ENCODE measurements at regions not wholly inside any gene's neighbourhood (a gene's known extent, or its start where the extent isn't known, plus 50 kb on each side); places are given as distances from the start of the nearest gene placed in this dataset.
A peak's percentile ranks its signal among the peaks of the same experiment; 100 is the strongest.

- FAIRE-seq (no peak), DNase-seq (ENCODE audit: low read depth, low spot score) (no peak)
- ChIA-PET POLR2A (no interaction called here), CTCF (no interaction called here)
- H3K4me2 ChIP-seq (ENCODE audit: insufficient read depth, low read length): no peak overlapping the region
- no peak overlapping the region for H3K9ac ChIP-seq (replicated peaks; ENCODE audit: extremely low read depth, insufficient read depth, low read length)
- dilution Hi-C loops (cut with MboI; ENCODE audit: extremely low pct_ligation_motif_present, low sequenced_read_pairs): no loop called here
- H3K27me3 ChIP-seq (ENCODE audit: control insufficient read depth in 2 of 2, insufficient read depth in 2 of 2, low read length in 2 of 2): no peaks in the 10 kb centered on the region
- H3K9me1 ChIP-seq (replicated peaks; ENCODE audit: control insufficient read depth, extremely low read depth, insufficient read depth, low read length): no peaks in the 10 kb centered on the region
- intact Hi-C loops (cut with micrococcal nuclease): no loop called here
- H3K4me1 ChIP-seq (ENCODE audit: control insufficient read depth, extremely low read depth, insufficient read depth, low read length): no peaks in the 10 kb centered on the region
- no peak overlapping the region for H3K4me3 ChIP-seq (replicated peaks in 1 of 3; ENCODE audit: insufficient read depth in 1 of 3, low read depth in 1 of 3, low read length in 3 of 3)
- H3K27ac ChIP-seq (ENCODE audit: insufficient read depth, low read depth, low read length): no peak overlapping the region
- no peak overlapping the region for H2AFZ ChIP-seq (ENCODE audit: low read depth, low read length)
- TF ChIP-seq FOS (IDR thresholded peaks at IDR 0.05; ENCODE audit: borderline replicate concordance, insufficient read depth, low read length): peak; percentile 15
- no peak for TF ChIP-seq MYC (IDR thresholded peaks at IDR 0.05; ENCODE audit: low read depth, low read length)
- TF ChIP-seq GATA2 (IDR thresholded peaks at IDR 0.05; ENCODE audit: insufficient read depth, insufficient read length, low read depth, low read length): no peak
- no peak for TF ChIP-seq CTCF (IDR thresholded peaks at IDR 0.05; ENCODE audit: extremely low read depth in 1 of 2, insufficient read depth in 1 of 2, low read depth in 1 of 2, low read length in 2 of 2)
- TF ChIP-seq MAX (IDR thresholded peaks at IDR 0.05; ENCODE audit: insufficient read depth, insufficient read length): no peak
- no TSS peak for BruUV-seq (replicated peaks)
- peaks cover 8% of the 10 kb centered on the region for H3K9me3 ChIP-seq (replicated peaks; ENCODE audit: control insufficient read depth, insufficient read depth, low read length)
- no peaks in the 10 kb centered on the region for H3K79me2 ChIP-seq (ENCODE audit: control insufficient read depth, insufficient read depth, low read length)
- no peaks in the 10 kb centered on the region for H3K36me3 ChIP-seq (ENCODE audit: control insufficient read depth in 2 of 2, extremely low read depth in 1 of 2, insufficient read depth in 2 of 2, low read length in 2 of 2)
- no peaks in the 10 kb centered on the region for H4K20me1 ChIP-seq (replicated peaks; ENCODE audit: control insufficient read depth, extremely low read depth, insufficient read depth, low read length)
These were observed 197.6 kb upstream of the RBM19 start for GRCh38 chr12:114163771-114164170.

GRCh38 chr12:114160445-114160844 lies 194.3 kb upstream of the RBM19 start:
- no peaks in the 10 kb centered on the region for H3K9me1 ChIP-seq (replicated peaks; ENCODE audit: control insufficient read depth, extremely low read depth, insufficient read depth, low read length)
- H3K27ac ChIP-seq (ENCODE audit: insufficient read depth, low read depth, low read length): no peak overlapping the region
- H4K20me1 ChIP-seq (replicated peaks; ENCODE audit: control insufficient read depth, extremely low read depth, insufficient read depth, low read length): no peaks in the 10 kb centered on the region
- no peak for TF ChIP-seq MAX (IDR thresholded peaks at IDR 0.05; ENCODE audit: insufficient read depth, insufficient read length)
- H3K4me1 ChIP-seq (ENCODE audit: control insufficient read depth, extremely low read depth, insufficient read depth, low read length): no peaks in the 10 kb centered on the region
- DNase-seq (ENCODE audit: low read depth, low spot score): no peak
- H3K4me2 ChIP-seq (ENCODE audit: insufficient read depth, low read length): no peak overlapping the region
- no peaks in the 10 kb centered on the region for H3K9me3 ChIP-seq (replicated peaks; ENCODE audit: control insufficient read depth, insufficient read depth, low read length)
- no peak overlapping the region for H3K9ac ChIP-seq (replicated peaks; ENCODE audit: extremely low read depth, insufficient read depth, low read length)
- ChIA-PET POLR2A (no interaction called here), CTCF (no interaction called here)
- dilution Hi-C loops (cut with MboI; ENCODE audit: extremely low pct_ligation_motif_present, low sequenced_read_pairs): no loop called here
- no peak for FAIRE-seq
- H3K79me2 ChIP-seq (ENCODE audit: control insufficient read depth, insufficient read depth, low read length): no peaks in the 10 kb centered on the region
- no peak overlapping the region for H3K4me3 ChIP-seq (replicated peaks in 1 of 3; ENCODE audit: insufficient read depth in 1 of 3, low read depth in 1 of 3, low read length in 3 of 3)
- intact Hi-C loops (cut with micrococcal nuclease): no loop called here
- H3K27me3 ChIP-seq (ENCODE audit: control insufficient read depth in 2 of 2, insufficient read depth in 2 of 2, low read length in 2 of 2): no peaks in the 10 kb centered on the region
- H3K36me3 ChIP-seq (ENCODE audit: control insufficient read depth in 2 of 2, extremely low read depth in 1 of 2, insufficient read depth in 2 of 2, low read length in 2 of 2): no peaks in the 10 kb centered on the region
- H2AFZ ChIP-seq (ENCODE audit: low read depth, low read length): no peak overlapping the region
- no TSS peak for BruUV-seq (replicated peaks)

Data from endothelial cell of umbilical vein (primary cell).